HPDE6-E6E7 (cell line): ENCODE measurements at regions not wholly inside any gene's neighbourhood (a gene's known extent, or its start where the extent isn't known, plus 50 kb on each side); places are given as distances from the start of the nearest gene placed in this dataset.

ENCODE experiments used
- DNase-seq: peaks from one replicate; pipeline ENCODE4 v3.0.0; 2011; ENCODE audit warnings: missing footprints; ENCODE audit errors: extremely low spot score

DNA sequence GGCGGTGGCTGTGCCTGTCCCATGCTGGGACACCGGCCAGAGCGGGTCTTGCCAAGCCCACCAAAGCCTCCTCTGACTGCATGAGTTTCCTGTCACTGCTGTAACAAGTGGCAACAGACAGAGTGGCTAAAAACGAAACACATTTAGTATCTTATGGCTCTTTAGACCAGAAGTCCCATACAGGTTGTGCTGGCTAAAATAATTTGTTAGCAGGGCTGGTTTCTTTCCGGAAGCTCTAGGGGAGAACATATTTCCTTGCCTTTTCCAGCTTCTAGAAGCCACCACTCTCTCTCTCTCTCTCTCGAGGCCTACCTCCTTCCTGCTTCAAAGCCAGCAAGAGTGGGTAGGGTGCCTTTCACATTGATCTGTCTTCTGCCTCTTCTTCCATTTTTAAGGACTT, 171.6 kb upstream of the PLPP4 start:
- no peak for DNase-seq

- DNase-seq = no peak
These were observed 170.7 kb upstream of the PLPP4 start for GRCh38 chr10:120286280-120286679.

DNA sequence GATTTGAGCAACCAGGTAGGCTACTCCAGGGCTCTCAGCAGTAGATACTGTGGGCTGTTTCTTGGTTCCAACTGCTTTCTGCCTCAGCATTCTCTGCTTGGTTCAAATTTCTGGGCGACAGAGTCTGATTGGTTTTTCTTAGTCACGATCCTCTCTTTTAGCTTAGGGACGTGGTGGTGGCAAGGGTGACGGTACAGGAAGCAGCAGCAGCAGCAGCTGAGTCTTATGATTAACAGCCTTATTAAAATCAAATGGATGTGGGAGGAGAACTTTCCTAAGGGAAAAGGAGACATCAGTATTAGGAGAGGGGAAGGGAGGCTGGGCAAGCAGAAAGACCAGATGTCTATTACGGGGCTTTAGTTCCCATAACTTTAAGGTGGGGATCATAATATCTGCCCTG, 156.5 kb upstream of the PLPP4 start:
- DNase-seq = no peak

- DNase-seq = no peak
These were observed 148.4 kb upstream of the PLPP4 start for GRCh38 chr10:120308589-120308988.

DNA sequence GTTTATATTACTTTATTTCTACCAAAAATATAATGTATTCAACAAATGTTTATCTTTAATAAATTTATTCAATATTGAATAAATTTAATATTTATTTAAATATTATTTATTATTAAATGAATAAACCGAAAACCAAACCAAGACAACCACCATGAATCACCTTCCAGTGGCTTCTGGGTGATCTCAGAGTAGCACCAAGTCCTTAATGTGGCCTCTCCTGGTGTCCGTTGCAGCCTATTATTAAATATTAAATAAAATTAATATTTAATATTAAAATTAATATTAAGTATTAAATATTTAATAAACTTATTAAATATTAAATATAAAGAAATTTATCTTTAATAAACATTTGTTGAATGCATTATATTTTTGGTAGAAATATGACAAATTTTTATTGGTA, 143.3 kb upstream of the PLPP4 start:
- no peak for DNase-seq

DNA sequence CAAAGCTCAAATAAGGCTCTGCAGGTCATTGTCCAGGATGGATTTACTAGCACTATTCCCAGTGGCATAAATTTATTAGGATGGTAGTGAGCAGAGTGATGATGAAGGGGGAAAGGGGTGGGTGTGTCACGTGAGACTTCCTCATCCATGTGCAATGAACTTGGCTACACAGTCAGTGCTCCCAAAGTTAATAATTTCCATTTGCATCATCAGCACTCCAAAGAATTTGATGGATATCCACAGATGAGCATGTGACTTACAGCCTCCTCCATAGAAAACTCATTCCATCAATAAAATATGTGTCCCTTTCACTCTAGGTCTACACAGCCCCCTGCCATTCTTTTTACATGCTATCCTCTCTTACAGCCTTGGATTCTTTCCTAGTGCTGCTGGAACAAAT, 142.6 kb upstream of the PLPP4 start:
- no peak for DNase-seq

- no peak for DNase-seq
These were observed 138.2 kb upstream of the PLPP4 start for GRCh38 chr10:120318862-120319261.

GRCh38 chr10:120327675-120328074, 129.4 kb upstream of the PLPP4 start:
- DNase-seq = no peak

DNA sequence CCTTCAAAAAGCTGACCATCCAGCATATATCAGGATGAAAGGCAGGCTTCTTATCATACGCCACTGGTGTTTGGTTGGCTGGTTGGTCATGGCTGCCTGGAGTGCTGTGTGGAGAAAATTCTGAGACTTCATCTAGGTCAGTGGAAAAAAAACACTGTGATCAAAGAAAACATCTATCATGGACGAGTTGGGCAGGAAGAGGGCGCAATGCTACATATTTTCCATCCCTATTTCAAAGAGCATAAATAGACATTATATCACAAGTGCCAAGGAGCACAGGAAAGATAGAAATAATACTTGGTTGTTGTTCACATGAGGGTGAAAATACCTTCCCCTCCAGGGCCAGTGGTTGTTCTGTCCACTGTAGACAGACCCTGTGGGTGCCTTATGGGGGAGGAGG, 128.4 kb upstream of the PLPP4 start:
- DNase-seq = no peak

GRCh38 chr10:120335553-120335952, 121.5 kb upstream of the PLPP4 start:
- DNase-seq = no peak

GRCh38 chr10:120336306-120336910, 120.6 kb upstream of the PLPP4 start:
- no peak for DNase-seq

- DNase-seq = no peak
These were observed 120.0 kb upstream of the PLPP4 start for GRCh38 chr10:120336911-120337540.

DNA sequence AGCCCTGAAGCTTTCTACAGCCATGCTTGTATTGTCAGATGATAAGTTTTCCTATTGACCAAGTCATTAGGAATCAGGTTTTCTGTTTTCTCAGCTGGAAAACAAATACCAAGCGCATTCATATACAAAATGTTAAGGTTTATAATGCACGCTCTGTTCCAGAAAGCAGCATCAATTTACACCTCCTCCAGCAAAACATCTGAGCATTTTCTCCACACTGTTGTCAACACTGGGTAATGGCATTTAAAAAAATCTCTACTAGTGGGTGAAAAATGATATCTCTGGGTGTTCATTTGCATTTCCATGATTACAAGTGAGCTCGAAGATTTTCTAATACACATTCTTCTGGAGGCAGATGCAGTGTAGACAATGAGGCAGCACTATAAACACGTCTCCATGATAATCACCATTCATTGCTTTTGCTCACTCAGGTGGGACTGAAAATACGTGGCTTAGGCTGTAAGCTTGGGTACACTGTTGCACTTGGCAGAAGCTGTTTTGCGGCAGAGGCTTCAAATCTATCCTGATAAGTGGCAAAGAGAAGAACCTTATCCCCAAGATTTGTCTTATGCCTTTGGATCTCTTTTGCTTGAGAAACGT, 114.8 kb upstream of the PLPP4 start:
- no peak for DNase-seq

DNA sequence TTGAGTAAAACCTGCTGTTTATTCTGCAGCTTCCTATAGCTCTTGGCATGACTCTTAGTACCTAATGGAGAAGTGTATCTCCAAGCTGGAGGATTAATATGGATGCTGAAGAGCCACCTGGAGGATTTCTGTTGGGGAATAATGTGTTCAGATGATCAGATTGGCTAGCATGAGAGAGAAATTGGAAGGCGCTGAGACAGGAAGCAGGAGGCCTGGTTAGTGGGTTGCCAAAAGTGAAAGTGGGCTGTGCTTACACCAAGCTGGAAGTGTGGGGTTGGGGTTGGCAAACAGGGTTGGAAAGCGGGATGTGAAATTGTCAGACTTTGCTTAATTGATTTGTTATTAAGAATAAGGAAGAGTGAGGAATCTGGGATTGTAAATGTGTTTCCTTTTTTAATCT, 111.8 kb upstream of the PLPP4 start:
- no peak for DNase-seq

DNA sequence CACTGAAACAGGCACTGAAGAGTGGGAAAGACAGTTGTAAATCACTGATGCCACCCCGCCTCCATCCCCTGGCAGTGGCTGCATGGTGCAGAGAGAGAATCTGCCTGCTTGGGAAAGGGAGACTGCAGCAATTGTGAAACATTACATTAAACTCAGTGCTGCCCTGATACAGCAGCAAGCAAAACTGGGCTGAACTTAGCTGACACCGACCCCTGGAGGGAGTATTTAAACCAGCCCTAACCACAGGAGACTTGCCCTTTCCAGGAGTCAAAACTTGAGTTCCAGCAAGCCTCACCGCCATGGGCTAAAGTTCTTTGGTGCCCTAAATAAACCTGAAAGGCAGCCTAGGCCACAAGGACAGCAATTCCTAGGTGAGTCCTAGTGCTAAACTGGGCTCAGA, 109.4 kb upstream of the PLPP4 start:
- no peak for DNase-seq

DNA sequence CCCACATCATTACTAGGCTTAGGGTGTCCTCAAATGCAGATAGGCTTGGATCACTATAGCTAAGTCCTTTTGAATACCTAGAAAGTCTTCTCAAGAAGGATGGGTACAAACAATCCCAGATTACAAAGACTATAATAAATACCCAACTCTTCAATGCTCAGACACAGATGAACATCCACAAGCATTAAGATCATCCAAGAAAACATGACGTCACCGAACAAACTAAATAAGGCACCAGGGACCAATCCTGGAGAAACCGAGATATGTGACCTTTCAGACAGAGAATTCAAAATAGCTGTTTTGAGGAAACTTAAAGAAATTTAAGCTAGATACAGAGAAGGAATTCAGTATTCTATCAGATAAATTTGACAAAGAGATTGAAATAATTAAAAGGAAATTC, 108.0 kb upstream of the PLPP4 start:
- no peak for DNase-seq

DNA sequence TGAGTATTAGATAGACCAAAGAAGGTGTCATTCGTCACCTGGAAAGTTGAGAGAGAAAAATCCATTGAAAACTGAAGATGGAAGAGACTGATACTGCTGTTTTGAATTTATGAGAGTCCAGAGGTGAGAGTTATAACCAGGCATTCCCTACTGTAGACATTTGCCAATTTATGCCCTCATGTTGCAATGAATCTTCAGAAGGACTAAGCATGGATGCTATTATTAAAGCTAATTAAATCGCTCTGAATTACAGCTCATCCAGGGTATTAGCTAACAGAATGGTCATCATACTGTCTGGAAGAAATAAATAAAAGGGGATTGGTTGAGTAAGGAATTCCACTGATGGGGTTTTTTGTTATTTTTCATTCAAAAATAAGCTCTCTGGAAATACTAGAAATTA, 101.6 kb upstream of the PLPP4 start:
- DNase-seq = no peak

DNA sequence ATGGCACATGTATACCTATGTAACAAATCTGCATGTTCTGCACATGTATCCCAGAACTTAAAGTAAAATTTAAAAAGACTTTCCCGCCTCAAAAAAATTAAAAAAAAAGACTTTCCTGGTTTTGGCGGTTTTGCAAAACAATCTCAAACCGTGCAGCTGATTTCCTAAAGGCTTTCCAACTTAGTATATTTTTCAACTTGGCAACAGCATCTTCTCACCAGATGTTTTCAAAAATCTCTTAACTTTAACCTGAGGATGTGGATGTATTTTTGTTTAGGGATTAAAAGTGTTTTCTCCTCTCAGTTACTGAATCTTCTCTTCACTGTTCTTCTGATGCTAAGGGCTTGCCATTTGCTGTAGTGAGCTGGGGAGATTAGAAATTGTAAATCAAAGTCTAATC, 96.5 kb upstream of the PLPP4 start:
- no peak for DNase-seq

DNA sequence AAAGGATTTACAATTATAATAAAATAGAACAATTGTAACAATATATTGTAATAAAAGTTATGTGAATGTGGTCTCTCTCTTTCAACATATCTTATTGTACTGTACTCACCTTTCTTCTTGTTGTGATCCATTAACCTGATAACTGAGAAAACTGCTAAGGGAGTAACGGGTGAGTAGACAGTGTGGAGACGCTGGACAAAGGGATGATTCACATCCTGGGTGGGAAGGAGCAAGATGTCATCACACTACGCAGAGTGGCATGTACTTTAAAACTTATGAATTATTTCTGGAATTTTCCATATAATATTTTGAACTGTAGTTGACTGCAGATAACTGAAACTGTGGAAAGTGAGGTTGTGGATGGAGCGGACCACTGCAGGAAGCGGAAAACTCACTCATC, 91.2 kb upstream of the PLPP4 start:
- DNase-seq = no peak

DNA sequence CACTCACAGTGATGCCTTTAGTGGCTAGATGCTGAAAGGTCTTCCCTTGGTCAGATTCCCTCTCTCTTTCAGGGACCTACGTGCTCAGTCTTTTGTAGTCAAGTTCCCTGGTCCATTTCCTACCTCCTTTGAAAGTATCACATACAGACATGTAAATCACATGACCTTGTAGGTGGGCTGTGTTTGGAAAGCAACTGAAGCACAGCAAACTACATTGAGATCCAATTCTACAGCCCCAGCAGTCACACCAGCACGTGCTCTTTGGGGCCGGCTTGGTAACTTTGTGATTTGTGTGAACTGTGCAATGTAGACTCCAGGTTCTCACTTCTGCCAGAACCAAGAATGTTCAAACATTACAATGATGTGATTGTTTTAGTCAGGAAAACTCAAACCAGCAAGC, 89.7 kb upstream of the PLPP4 start:
- DNase-seq = no peak

DNA sequence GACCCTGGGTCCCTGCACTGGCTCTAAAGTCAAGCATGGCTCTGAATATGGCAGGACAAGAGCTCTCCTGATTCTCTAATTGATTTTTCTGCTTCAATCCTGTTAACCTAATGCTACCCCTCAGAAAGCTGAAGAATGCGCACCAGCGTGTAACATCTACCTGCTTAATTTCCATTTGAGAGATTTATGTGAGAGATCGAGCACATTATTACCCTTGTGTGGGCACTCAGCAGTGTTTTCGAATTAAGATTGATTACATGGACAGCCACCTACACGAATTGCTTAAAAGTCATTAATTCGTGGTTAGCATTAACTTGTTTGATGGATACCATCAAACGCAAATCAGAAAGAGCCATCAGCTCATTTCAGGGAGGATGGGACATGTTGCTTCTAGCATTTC, 88.7 kb upstream of the PLPP4 start:
- no peak for DNase-seq

- no peak for DNase-seq
These were observed 88.1 kb upstream of the PLPP4 start for GRCh38 chr10:120368927-120369326.

DNA sequence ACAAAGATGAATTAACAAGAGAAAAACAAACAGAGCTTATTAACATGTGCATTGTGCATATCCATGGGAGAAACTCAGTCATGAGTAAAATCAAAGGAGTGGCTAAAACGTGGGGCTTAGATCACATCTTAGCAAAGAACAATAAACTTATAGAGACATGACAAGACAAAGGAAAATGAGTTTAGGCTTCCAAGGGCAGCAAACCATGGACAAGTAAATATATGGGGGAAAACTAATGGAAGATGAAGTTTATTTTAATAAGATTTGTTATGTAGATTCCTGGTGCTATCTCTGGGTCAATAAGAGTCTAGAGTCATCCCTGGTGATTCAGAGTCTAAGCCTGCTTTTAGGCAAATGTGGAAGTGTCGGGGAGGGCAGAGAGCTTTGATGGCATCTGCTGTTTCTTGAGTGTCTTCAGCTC, 87.2 kb upstream of the PLPP4 start:
- DNase-seq = no peak

- DNase-seq = no peak
These were observed 85.2 kb upstream of the PLPP4 start for GRCh38 chr10:120371856-120372255.
